ENCODE measurements at regions not wholly inside any gene's neighbourhood (a gene's known extent, or its start where the extent isn't known, plus 50 kb on each side); places are given as distances from the start of the nearest gene placed in this dataset.

- no peak overlapping the region for H2BK5ac ChIP-seq (ENCODE audit: low read depth, low read length, poor library complexity, severe bottlenecking)
- H2BK120ac ChIP-seq (ENCODE audit: low read depth, low read length) = peak overlapping the region; percentile 30; the same call in 1 of the 2 replicates
- dilution Hi-C loops (cut with HindIII; ENCODE audit: low sequenced_read_pairs, unreplicated experiment) (no loop called here), in situ Hi-C loops (cut with MboI; ENCODE audit: low sequenced_read_pairs) (no loop called here), intact Hi-C loops (cut with micrococcal nuclease) (no loop called here)
- no peak overlapping the region for H3K56ac ChIP-seq (ENCODE audit: extremely low read depth, insufficient read depth, low read length)
- TF ChIP-seq CEBPB (IDR thresholded peaks at IDR 0.05; ENCODE audit: low read depth, low read length) (peak; percentile 45), CHD1 (IDR thresholded peaks at IDR 0.05; ENCODE audit: low read depth, low read length) (no peak), BHLHE40 (IDR thresholded peaks at IDR 0.05; ENCODE audit: low read depth, low read length) (no peak)
- H2AK5ac ChIP-seq (ENCODE audit: low read depth, low read length) = no peak overlapping the region
- H2AK9ac ChIP-seq (replicated peaks; ENCODE audit: low read depth, low read length, poor library complexity) = no peak overlapping the region
- 0 out of 3 replicates have a peak overlapping the region, but pooled peaks have one; percentile 42 for H2BK15ac ChIP-seq (ENCODE audit: low read depth, low read length)
- no peak overlapping the region for H2AFZ ChIP-seq (replicated peaks; ENCODE audit: low read length, poor library complexity)
- peaks cover 4% of the 10 kb centered on the region for H3K9me3 ChIP-seq (ENCODE audit: control insufficient read depth, insufficient read depth, low read length)
- H3K4ac ChIP-seq (ENCODE audit: low read depth, low read length) = no peak overlapping the region
- no peak overlapping the region for H3K9ac ChIP-seq (ENCODE audit: low read depth, low read length)
- ATAC-seq (ENCODE audit: low read depth) = no peak
- H3K4me1 ChIP-seq (ENCODE audit: control insufficient read depth, insufficient read depth, low read length) = peaks cover 8% of the 10 kb centered on the region
- WGBS, 2 experiments (ENCODE audit: extremely low coverage in 2 of 2, insufficient read length in 1 of 2) = no CpG with 5 or more reads among the region's 4 CpGs
- H3K36me3 ChIP-seq (ENCODE audit: control insufficient read depth, insufficient read depth, low read length) = no peaks in the 10 kb centered on the region
- no peaks in the 10 kb centered on the region for H3K27me3 ChIP-seq (ENCODE audit: control insufficient read depth, insufficient read depth, low read length)
- no peak overlapping the region for H3K27ac ChIP-seq (ENCODE audit: insufficient read depth, low read length)
- no peak overlapping the region for H3K23ac ChIP-seq (ENCODE audit: low read depth, low read length)
- no peaks in the 10 kb centered on the region for H3K79me1 ChIP-seq (ENCODE audit: low read depth in 1 of 2, low read length in 2 of 2)
- H3K4me2 ChIP-seq (ENCODE audit: low read depth, low read length) = no peak overlapping the region
- no peak overlapping the region for H3K4me3 ChIP-seq (ENCODE audit: insufficient read depth, low read depth, low read length)
- peak; percentile 19 for DNase-seq
- no peak overlapping the region for H2BK20ac ChIP-seq (ENCODE audit: low read depth, low read length)
- H4K8ac ChIP-seq (ENCODE audit: low read depth in 2 of 2, low read length in 2 of 2) = peak overlapping the region; percentile 8 to 23; a peak in 2 of 4 replicates
- H4K91ac ChIP-seq (ENCODE audit: insufficient read depth, low read depth, low read length) = no peak overlapping the region
- H3K18ac ChIP-seq (ENCODE audit: low read depth, low read length) = peak overlapping the region; percentile 57; the same call in 1 of the 2 replicates
- BruUV-seq (replicated peaks) = no TSS peak
- H3K14ac ChIP-seq (replicated peaks; ENCODE audit: low read depth, low read length) = no peak overlapping the region
- no peaks in the 10 kb centered on the region for H4K20me1 ChIP-seq (ENCODE audit: insufficient read depth, low read length)
- no peaks in the 10 kb centered on the region for H3K9me1 ChIP-seq (ENCODE audit: insufficient read depth, low read length)
- H4K5ac ChIP-seq (ENCODE audit: low read depth, low read length) = no peak overlapping the region
- POLR2A ChIA-PET (ENCODE audit: unreplicated experiment) = no interaction called here
- CTCF ChIA-PET = no interaction called here
These were observed 214.6 kb downstream of the HDGFL1 start for GRCh38 chr6:22783931-22784330.
